Nucleus accumbens (tissue), 56 donors: ENCODE measurements at regions not wholly inside any gene's neighbourhood (a gene's known extent, or its start where the extent isn't known, plus 50 kb on each side); places are given as distances from the start of the nearest gene placed in this dataset.
"Not testable (repeated sequence)": the region's sequence is repeated elsewhere in the genome, so short reads cannot be mapped to it uniquely, and the experiment has no call there.

Source experiments
- DNase-seq, 56 donors: peaks; one replicate each; lab custom pipeline; 2025; lab: John Stamatoyannopoulos, UW

DNA sequence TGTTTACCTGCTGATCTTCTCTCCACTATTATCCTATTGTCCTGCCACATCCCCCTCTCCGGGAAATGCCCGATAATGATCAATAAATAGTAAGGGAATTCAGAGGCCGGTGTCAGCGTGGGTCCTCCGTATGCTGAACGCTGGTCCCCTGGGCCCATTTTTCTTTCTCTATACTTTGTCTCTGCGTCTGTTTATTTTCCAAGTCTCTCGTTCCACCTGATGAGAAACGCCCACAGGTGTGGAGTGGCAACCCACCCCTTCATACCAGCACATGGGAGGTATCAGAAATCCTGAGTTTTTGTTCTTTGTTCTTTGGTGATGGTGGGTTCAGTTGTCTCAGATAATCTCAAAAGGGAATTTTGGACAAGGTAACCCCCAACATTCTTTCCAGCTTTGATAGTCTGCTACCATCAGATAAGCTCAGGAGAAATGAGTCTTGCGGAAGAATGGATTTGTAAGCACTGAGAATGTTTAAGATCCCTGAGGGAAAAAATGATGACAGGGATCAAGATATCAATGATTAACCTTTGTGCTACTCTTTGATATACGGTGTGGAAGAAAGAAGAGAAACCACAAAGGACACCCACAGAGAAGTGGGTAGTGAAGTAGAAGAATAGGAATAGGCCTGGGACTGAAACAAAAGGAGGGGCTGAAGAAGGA, 117.9 kb downstream of the CEP44 start:
- no peak for DNase-seq

DNA sequence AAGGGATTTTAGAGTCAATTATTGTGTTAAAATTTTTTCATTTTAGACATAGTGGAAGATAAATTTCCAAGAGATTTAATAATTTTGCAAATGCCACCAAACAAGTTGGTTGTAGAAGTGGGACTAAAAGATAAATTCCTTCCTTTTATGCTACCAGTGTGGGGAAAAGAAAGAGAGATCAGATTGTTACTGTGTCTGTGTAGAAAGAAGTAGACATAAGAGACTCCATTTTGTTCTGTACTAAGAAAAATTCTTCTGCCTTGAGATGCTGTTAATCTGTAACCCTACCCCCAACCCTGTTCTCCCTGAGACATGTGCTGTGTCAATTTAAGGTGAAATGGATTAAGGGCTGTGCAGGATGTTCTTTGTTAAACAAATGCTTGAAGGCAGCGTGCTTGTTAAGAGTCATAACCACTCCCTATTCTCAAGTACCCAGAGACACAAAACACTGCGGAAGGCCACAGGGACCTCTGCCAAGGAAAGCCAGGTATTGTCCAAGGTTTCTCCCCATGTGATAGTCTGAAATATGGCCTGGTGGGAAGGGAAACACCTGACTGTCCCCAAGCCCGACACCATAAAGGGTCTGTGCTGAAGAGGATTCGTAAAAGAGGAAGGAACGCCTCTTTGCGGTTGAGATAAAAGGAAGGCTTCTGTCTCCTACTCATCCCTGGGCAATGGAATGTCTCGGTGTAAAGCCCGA, 117.0 kb downstream of the CEP44 start:
- not testable (repeated sequence) for DNase-seq

DNA sequence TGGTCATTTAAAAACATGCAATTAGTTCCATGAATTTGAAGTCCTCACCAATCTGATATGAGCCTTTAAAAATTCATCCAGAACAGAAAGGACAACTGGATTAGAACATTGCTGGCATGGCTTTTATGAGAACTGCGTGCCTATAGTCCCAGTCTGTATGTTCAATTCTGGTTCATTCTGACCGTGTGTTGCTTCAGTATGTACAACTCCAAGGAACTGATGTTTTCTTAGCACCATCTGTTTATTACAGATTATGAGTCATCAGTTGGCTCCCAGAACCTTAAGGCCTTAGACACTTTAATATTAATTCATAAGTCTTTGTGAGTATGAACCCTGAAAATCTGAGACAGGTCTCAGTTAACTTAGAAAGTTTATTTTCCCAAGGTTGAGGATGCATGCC, 115.0 kb downstream of the CEP44 start:
- DNase-seq = no peak

DNA sequence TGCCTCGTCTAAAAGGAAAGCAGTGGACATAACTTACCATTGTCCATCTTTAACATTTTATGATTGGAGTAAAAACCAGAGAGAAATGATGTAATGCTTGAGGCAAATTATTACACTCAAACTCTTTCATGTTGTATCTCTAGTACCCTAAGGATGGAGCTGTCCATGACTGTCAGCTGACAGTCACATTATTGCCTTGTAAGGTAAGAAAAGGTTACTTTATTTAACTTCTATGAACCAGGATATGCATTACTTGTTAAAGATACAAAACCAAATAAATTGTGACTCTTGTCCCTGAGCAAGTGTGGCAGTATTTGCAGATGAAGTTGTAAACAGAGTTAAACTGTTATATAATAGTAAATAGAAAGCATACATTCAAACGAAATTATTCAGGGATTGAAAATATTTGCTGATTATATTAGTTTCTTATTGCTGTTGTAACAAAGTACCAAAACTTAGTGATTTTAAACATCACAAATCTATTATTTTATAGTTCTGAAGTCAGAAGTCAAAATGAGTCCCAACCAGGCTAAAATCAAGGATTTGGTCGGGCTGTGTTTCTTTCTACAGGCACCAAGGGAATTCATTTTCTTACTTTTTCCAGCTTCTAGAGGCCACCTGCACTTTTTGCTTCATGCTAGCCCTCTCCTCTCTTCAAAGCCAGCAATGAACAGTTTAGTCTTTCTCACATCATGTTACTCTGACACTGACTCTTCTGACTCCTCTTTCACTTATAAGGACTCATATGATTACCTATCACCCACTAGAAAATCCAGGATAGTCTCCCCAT, 113.8 kb downstream of the CEP44 start:
- no peak for DNase-seq

DNA sequence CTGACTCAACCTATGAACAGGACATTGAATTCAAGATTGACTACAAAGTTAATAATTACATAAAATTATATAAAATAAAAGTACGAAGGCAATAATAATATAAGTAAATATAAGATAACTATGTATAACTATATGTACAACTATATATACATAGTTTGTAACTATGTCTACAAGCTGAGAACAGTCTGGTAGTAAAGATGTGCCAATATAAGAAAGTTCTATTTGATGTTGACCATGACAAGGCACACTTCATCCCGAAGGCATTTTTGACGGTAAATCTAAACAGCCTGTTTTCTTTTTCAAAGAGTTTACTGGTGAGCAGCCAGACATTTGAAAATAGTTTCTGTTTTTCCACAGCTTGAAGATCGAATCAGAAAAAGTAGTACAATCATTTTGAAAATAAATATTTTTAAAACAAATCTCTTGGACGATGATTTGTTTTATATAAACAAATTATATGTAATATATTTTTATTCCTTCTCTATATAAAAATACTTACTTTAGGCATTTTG, 112.9 kb downstream of the CEP44 start:
- no peak for DNase-seq

DNA sequence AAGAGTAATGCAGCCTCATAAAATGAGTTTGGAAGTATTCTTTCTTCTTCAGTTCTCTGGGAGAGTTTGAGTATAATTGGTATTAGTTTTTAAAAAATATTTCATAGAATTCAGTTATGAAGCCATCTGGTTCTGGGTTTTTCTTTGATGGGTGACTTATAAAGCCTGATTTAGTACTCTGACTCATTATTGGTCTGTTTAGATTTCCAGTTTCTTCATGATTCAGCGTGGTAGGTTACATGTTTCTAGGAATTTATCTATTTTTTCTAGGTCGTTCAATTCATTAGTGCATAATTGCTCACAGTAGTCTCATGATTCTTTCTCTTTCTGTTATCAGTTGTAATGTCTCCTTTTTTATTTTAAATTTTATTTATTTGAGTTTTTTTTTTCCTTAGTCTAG, 111.2 kb downstream of the CEP44 start:
- no peak for DNase-seq

DNA sequence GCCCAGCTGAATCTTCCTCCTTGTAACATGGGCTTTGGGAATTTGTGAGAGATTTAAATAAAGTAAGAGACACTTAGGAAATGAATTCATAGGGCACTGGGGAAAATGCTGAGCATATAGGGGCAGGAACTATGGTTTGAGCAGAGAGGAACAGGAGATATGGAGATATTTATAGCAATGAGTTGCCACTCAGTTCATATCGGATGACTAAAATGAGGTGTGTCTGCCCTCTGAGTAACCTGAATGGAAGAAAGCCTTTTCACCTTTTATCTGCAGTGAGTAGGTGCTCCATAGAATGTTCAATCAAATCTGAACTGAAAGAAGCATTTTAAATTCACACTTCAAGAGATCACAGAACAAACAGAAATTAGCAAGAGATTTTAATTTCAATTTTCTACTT, 105.7 kb downstream of the CEP44 start:
- DNase-seq = no peak

DNA sequence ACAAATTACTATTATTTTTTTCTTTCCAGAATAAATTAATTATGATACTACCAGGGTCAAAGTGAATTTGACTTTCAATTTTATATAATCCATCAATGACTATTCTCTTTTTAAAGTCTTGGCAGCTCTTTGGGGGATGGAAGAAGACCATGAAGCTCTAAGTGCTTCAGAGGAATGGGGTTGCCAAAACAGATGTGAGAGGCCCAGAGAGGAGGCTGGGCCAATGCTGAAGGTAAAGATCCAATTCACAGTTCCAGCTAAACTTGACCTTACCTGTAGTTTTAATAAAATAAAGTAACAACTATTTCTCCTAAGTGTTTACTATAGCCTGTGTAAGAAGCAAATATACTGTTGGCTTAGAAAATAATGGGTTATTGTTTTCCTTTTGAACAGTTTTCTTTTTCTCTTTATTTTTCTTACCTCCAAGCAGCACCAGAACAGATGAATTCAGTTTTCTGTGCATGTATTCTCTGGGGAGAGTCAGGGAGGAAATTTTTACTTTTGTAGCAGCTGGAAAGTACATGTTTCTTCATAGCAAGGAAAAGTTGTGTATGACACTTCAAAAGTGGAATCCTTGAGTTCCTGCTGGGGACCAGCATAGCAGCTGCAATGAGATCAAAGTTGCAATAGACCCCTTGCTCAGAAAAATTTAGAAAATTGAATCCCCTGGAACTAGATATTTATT, 104.9 kb downstream of the CEP44 start:
- no peak for DNase-seq

DNA sequence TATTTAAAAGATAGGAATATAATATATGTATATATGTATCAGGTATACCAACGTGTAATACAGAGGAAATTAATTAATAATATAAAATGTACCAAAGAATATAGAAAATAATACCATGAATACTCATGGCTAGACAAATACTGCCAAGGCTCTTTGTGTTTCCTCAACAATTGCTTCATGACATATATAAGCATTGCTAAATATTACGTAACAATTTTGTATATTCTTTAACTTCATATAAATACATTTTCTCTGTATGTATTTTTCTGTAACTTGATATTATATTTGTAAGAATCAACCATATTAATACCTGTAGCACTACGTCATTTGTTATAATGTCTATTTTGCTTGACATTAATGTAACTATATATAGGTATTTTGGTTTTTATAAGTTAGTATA, 104.0 kb downstream of the CEP44 start:
- no peak for DNase-seq

DNA sequence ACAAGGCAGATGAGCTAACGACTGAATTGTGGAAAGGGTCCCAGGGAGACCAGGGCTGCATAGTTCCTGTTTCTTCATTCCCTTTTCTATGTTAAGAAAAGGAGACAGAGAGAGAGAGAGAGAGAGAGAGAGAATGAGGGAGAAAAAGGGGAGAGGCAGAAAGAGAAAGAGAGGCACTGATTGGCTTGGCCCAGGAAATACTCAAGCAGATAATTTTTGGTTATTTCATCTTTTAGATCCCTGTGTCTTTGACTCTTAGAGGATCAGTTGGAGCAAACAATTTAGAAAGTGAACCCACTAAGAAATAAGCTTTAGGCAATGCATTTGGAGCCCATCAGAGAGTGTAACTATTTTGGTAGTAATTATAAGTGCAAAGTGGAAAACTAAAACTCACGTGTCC, 103.4 kb downstream of the CEP44 start:
- DNase-seq = no peak

DNA sequence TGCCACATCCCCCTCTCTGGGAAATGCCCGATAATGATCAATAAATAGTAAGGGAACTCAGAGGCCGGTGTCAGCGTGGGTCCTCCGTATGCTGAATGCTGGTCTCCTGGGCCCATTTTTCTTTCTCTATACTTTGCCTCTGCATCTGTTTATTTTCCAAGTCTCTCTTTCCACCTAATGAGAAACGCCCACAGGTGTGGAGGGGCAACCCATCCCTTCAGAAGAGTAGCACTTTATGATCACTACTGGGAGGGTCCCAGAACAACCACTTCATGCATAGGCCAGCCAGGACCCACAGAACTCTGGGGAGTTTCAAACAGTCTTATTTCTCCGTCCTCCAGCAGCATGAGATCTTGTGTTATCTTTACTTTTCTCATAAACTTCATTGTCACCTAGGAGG, 100.1 kb downstream of the CEP44 start:
- DNase-seq = no peak

DNA sequence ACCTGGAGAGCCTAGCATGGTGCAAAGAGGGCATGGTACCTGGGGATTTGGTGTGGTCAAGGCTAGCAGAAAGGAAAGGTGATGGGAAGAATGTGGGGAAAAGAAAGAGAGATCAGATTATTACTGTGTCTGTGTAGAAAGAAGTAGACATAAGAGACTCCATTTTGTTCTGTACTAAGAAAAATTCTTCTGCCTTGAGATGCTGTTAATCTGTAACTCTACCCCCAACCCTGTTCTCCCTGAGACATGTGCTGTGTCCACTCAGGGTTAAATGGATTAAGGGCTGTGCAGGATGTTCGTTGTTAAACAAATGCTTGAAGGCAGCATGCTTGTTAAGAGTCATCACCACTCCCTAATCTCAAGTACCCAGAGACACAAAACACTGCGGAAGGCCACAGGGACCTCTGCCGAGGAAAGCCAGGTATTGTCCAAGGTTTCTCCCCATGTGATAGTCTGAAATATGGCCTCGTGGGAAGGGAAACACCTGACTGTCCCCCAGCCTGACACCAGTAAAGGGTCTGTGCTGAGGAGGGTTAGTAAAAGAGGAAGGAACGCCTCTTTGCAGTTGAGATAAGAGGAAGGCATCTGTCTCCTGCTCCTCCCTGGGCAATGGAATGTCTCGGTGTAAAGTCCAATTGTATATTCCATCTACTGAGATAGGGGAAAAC, 99.4 kb downstream of the CEP44 start:
- DNase-seq = not testable (repeated sequence)
